ENCODE measurements at regions not wholly inside any gene's neighbourhood (a gene's known extent, or its start where the extent isn't known, plus 50 kb on each side); places are given as distances from the start of the nearest gene placed in this dataset.

DNA sequence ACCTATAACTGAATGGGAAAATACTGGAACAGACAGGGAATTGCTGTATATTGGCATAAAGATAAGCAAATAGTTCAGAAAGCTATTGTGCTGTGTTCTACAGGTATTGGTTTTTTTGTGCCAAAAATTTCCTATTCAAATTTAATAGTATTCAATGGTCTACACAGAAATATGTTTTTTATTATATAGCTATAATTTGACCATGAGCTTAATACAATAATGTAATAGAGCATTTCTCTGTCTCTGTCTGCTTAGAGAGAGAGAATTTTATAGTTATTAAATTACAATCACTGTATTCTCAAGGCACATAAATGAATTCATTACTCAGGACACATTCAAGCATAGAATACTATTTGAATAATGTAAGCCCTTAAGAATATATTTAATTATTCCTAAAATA is 62.3 kb upstream of the FZD8 start:
- TF ChIP-seq, protein P1, sequence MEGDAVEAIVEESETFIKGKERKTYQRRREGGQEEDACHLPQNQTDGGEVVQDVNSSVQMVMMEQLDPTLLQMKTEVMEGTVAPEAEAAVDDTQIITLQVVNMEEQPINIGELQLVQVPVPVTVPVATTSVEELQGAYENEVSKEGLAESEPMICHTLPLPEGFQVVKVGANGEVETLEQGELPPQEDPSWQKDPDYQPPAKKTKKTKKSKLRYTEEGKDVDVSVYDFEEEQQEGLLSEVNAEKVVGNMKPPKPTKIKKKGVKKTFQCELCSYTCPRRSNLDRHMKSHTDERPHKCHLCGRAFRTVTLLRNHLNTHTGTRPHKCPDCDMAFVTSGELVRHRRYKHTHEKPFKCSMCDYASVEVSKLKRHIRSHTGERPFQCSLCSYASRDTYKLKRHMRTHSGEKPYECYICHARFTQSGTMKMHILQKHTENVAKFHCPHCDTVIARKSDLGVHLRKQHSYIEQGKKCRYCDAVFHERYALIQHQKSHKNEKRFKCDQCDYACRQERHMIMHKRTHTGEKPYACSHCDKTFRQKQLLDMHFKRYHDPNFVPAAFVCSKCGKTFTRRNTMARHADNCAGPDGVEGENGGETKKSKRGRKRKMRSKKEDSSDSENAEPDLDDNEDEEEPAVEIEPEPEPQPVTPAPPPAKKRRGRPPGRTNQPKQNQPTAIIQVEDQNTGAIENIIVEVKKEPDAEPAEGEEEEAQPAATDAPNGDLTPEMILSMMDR (IDR thresholded peaks at IDR 0.05; ENCODE audit: low read depth, low read length, missing control alignments) = no peak
- no peak for DNase-seq (ENCODE audit: low read depth)

DNA sequence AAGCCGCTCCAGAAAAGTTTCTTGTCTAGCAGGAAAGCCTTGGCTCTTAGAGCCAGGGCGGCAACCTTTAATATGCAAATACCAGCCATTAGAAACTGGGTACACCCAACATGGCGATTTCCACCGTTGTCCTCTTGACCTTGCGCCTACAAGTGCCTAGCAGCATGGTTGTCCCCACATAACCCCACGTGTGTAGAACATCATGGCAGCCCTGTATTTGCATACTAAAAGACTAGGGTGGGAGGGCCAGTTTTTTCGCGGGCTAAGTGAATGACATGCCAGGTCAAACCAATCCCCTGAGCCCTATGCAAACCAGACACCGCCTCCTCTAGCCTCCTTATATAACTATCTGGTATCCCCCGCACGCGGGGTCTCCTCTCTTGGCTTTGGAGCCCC is 58.4 kb upstream of the FZD8 start:
- H3K4me3 ChIP-seq (ENCODE audit: low read depth, low read length) = no peak overlapping the region
- DNase-seq (ENCODE audit: low read depth) = no peak
- TF ChIP-seq, protein P1 (IDR thresholded peaks at IDR 0.05; ENCODE audit: low read depth, low read length, missing control alignments) = no peak

More for the DNA sequence above, 62.3 kb upstream of the FZD8 start:
- no peak overlapping the region for H3K4me3 ChIP-seq (ENCODE audit: low read depth, low read length)

DNA sequence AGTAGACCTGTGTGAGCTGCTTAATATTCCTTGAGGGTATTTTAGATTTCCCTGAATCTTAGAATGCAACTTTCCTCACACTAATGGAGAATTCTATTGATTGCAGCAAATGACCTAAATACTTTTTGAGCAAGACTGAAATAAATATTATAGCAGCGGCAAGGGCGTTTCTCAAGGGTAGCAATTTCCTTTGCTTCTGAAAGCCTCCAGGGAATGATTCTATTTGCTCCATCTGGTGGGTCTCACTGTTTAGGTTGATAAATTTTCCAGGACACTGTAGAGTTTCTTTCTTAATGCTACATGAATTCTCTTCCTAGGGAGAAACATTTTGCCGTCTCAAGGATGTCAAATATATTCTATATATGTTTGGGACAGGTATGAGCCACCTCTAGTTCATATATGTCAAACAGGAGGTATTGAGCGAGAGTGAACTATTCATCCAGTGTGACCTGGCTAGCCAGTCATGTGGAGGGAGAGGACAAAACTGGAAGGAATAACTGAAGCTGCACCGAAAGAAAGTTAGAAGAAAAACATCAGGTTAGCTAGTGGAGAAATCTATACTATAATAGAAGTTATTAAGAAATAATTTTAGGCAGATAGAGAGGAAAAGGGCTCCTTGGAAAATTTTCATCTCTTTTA is 57.9 kb upstream of the FZD8 start:
- DNase-seq (ENCODE audit: low read depth) = no peak
- TF ChIP-seq, protein P1 (IDR thresholded peaks at IDR 0.05; ENCODE audit: low read depth, low read length, missing control alignments) = no peak
- H3K4me3 ChIP-seq (ENCODE audit: low read depth, low read length) = no peak overlapping the region

DNA sequence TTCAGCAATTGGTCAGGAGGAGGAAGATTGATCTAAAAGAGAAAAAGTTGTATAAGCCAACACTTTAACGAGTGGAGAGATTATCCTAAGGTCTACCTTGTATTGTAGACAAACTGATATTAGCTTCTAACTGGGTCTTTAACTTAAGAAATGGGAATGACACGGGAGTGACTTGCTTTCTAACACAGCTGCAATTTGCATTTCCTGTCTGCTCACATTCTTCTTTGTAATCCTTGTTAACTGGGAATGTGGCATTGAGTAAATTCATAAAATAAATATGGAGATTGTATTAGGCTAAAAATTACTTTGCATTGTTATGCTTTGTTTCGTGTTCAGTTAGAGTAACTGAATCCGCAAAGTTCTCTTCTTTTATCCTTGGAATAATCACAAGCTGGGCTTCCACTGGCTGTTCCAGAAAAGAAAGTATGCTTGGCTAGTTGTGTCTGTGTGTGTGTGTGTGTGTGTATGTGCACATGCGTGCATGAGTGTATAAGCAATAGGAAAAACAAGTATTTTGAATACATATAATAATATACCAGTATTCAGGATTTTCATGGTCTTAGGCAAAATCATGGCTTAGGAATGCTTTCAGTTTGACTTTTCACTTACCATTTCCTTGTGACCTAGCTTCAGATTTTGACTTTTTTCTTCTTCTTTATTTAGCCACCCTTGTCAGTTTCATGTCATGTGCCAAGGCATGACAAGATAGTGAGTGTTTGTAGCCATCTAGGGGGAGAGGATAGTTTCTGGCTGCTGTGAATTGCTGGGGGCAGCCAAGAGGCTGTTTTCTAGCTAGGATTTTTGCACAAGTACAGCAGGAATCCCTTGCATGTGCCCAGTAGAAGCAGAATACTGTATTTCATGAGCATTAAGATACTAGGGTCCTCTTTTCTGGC is 54.5 kb upstream of the FZD8 start:
- no peak overlapping the region for H3K4me3 ChIP-seq (ENCODE audit: low read depth, low read length)
- TF ChIP-seq, protein P1 (IDR thresholded peaks at IDR 0.05; ENCODE audit: low read depth, low read length, missing control alignments) = no peak
- DNase-seq (ENCODE audit: low read depth) = no peak

DNA sequence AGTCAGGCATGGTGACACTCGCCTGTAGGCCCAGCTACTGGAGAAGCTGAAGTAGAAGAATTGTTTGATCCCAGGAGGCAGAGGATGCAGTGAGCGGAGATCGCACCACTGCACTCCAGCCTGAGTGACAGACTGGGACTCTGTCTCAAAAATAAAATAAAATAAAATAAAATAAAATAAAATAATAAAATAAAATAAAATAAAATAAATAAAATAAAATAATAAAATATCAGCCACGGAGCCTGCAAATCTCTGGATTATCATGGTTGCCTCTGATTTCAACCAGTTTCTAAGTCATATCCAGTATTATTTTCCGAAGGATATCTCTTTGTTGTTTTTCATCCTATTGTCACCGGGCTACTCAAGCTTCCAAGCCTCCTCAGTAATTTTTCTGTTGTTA is 51.7 kb upstream of the FZD8 start:
- TF ChIP-seq, protein P1 (IDR thresholded peaks at IDR 0.05; ENCODE audit: low read depth, low read length, missing control alignments) = no peak
- no peak overlapping the region for H3K4me3 ChIP-seq (ENCODE audit: low read depth, low read length)
- no peak for DNase-seq (ENCODE audit: low read depth)
